Raji (cell line): ENCODE measurements at regions not wholly inside any gene's neighbourhood (a gene's known extent, or its start where the extent isn't known, plus 50 kb on each side); places are given as distances from the start of the nearest gene placed in this dataset.

Source experiments
- POLR2A ChIP-seq: IDR thresholded peaks from 2 replicates; pipeline ENCODE4 v1.6.1; 2011; ENCODE audit warnings: low read depth, low read length, control low read depth; ENCODE audit not compliant: insufficient read depth

GRCh38 chr2:128623776-128624761 lies 305.4 kb upstream of the HS6ST1 start:
- TF ChIP-seq POLR2A, result no peak

GRCh38 chr2:128624956-128625355 lies 306.3 kb upstream of the HS6ST1 start:
- TF ChIP-seq POLR2A, result no peak

GRCh38 chr2:128625421-128625820 lies 306.8 kb upstream of the HS6ST1 start:
- TF ChIP-seq POLR2A, result no peak

GRCh38 chr2:128625963-128626759 lies 307.5 kb upstream of the HS6ST1 start:
- TF ChIP-seq POLR2A, result no peak

- TF ChIP-seq POLR2A, result no peak
Observed at GRCh38 chr2:128626760-128627511, 308.3 kb upstream of the HS6ST1 start.

- no peak for TF ChIP-seq POLR2A
Observed at GRCh38 chr2:128628206-128628605, 309.5 kb upstream of the HS6ST1 start.

GRCh38 chr2:128628996-128629395 lies 310.3 kb upstream of the HS6ST1 start:
- no peak for TF ChIP-seq POLR2A

- no peak for TF ChIP-seq POLR2A
Observed at GRCh38 chr2:128630974-128631697, 312.5 kb upstream of the HS6ST1 start.

- no peak for TF ChIP-seq POLR2A
Observed at GRCh38 chr2:128631698-128632500, 313.2 kb upstream of the HS6ST1 start.

GRCh38 chr2:128632501-128632800 lies 313.8 kb upstream of the HS6ST1 start:
- no peak for TF ChIP-seq POLR2A

GRCh38 chr2:128633501-128633900 lies 314.8 kb upstream of the HS6ST1 start:
- TF ChIP-seq POLR2A, result no peak

GRCh38 chr2:128635361-128635900 lies 316.8 kb upstream of the HS6ST1 start:
- TF ChIP-seq POLR2A, result no peak

GRCh38 chr2:128636802-128637147 lies 318.1 kb upstream of the HS6ST1 start:
- TF ChIP-seq POLR2A, result no peak
